ENCODE measurements at regions not wholly inside any gene's neighbourhood (a gene's known extent, or its start where the extent isn't known, plus 50 kb on each side); places are given as distances from the start of the nearest gene placed in this dataset.
"Not testable (repeated sequence)": the region's sequence is repeated elsewhere in the genome, so short reads cannot be mapped to it uniquely, and the experiment has no call there.

- H3K27ac Mint-ChIP-seq = no peak overlapping the region
- H3K36me3 Mint-ChIP-seq (ENCODE audit: low read depth) = no peaks in the 10 kb centered on the region
- ATAC-seq (replicated peaks) = no peak
- no peak overlapping the region for H3K4me3 Mint-ChIP-seq
- H3K9me3 Mint-ChIP-seq = peaks cover 4% of the 10 kb centered on the region
- H3K27me3 Mint-ChIP-seq = peaks cover 7% of the 10 kb centered on the region
- no peaks in the 10 kb centered on the region for H3K4me1 Mint-ChIP-seq
Observed at GRCh38 chr12:25615119-25615518, 62.0 kb upstream of the LMNTD1 start.

GRCh38 chr12:25616286-25616685, 63.2 kb upstream of the LMNTD1 start:
- peaks cover 3% of the 10 kb centered on the region for H3K27me3 Mint-ChIP-seq
- H3K4me3 Mint-ChIP-seq = no peak overlapping the region
- no peaks in the 10 kb centered on the region for H3K4me1 Mint-ChIP-seq
- no peak overlapping the region for H3K27ac Mint-ChIP-seq
- peaks cover 4% of the 10 kb centered on the region for H3K9me3 Mint-ChIP-seq
- no peak for ATAC-seq (replicated peaks)
- no peaks in the 10 kb centered on the region for H3K36me3 Mint-ChIP-seq (ENCODE audit: low read depth)

GRCh38 chr12:25617991-25618390, 64.9 kb upstream of the LMNTD1 start:
- Mint-ChIP-seq H3K27me3 (peaks cover 3% of the 10 kb centered on the region), H3K4me3 (no peak overlapping the region), H3K36me3 (ENCODE audit: low read depth) (no peaks in the 10 kb centered on the region), H3K27ac (no peak overlapping the region), H3K4me1 (no peaks in the 10 kb centered on the region), H3K9me3 (peaks cover 4% of the 10 kb centered on the region)
- no peak for ATAC-seq (replicated peaks)

- no peak for ATAC-seq (replicated peaks)
- no peaks in the 10 kb centered on the region for H3K4me1 Mint-ChIP-seq
- H3K9me3 Mint-ChIP-seq = peaks cover 3% of the 10 kb centered on the region
Observed at GRCh38 chr12:25623816-25624215, 70.7 kb upstream of the LMNTD1 start.

GRCh38 chr12:25625146-25625545, 72.1 kb upstream of the LMNTD1 start:
- Mint-ChIP-seq H3K27ac (no peak overlapping the region), H3K36me3 (ENCODE audit: low read depth) (no peaks in the 10 kb centered on the region), H3K27me3 (no peaks in the 10 kb centered on the region), H3K4me1 (no peaks in the 10 kb centered on the region), H3K4me3 (no peak overlapping the region), H3K9me3 (peaks cover 9% of the 10 kb centered on the region)
- ATAC-seq (replicated peaks) = no peak

More at GRCh38 chr12:25623816-25624215, 70.7 kb upstream of the LMNTD1 start:
- Mint-ChIP-seq H3K36me3 (ENCODE audit: low read depth) (no peaks in the 10 kb centered on the region), H3K4me3 (no peak overlapping the region), H3K27ac (no peak overlapping the region), H3K27me3 (no peaks in the 10 kb centered on the region)

- no peaks in the 10 kb centered on the region for H3K36me3 Mint-ChIP-seq (ENCODE audit: low read depth)
- H3K9me3 Mint-ChIP-seq = peaks cover 10% of the 10 kb centered on the region
- H3K4me1 Mint-ChIP-seq = no peaks in the 10 kb centered on the region
- no peak overlapping the region for H3K27ac Mint-ChIP-seq
- ATAC-seq (replicated peaks) = no peak
- peaks cover 3% of the 10 kb centered on the region for H3K27me3 Mint-ChIP-seq
- no peak overlapping the region for H3K4me3 Mint-ChIP-seq
Observed at GRCh38 chr12:25629341-25629740, 76.3 kb upstream of the LMNTD1 start.

GRCh38 chr12:25630735-25631515, 77.8 kb upstream of the LMNTD1 start:
- H3K4me3 Mint-ChIP-seq, H3K27ac Mint-ChIP-seq: not testable (repeated sequence)

GRCh38 chr12:25633149-25633548, 80.1 kb upstream of the LMNTD1 start:
- H3K36me3 Mint-ChIP-seq (ENCODE audit: low read depth); H3K27me3 Mint-ChIP-seq; H3K4me3 Mint-ChIP-seq; H3K4me1 Mint-ChIP-seq; ATAC-seq (replicated peaks); H3K27ac Mint-ChIP-seq; H3K9me3 Mint-ChIP-seq: not testable (repeated sequence)

More at GRCh38 chr12:25630735-25631515, 77.8 kb upstream of the LMNTD1 start:
- H3K36me3 Mint-ChIP-seq (ENCODE audit: low read depth); H3K9me3 Mint-ChIP-seq; ATAC-seq (replicated peaks); H3K27me3 Mint-ChIP-seq; H3K4me1 Mint-ChIP-seq: not testable (repeated sequence)

GRCh38 chr12:25637752-25638151, 84.7 kb upstream of the LMNTD1 start:
- H3K9me3 Mint-ChIP-seq = peaks cover 4% of the 10 kb centered on the region
- no peak overlapping the region for H3K27ac Mint-ChIP-seq
- H3K36me3 Mint-ChIP-seq (ENCODE audit: low read depth) = no peaks in the 10 kb centered on the region
- H3K27me3 Mint-ChIP-seq = no peaks in the 10 kb centered on the region
- no peak for ATAC-seq (replicated peaks)
- no peaks in the 10 kb centered on the region for H3K4me1 Mint-ChIP-seq
- H3K4me3 Mint-ChIP-seq = no peak overlapping the region

GRCh38 chr12:25639406-25639805, 86.3 kb upstream of the LMNTD1 start:
- H3K27ac Mint-ChIP-seq = no peak overlapping the region
- H3K4me3 Mint-ChIP-seq = no peak overlapping the region
- no peaks in the 10 kb centered on the region for H3K27me3 Mint-ChIP-seq
- ATAC-seq (replicated peaks) = no peak
- H3K4me1 Mint-ChIP-seq = no peaks in the 10 kb centered on the region
- no peaks in the 10 kb centered on the region for H3K36me3 Mint-ChIP-seq (ENCODE audit: low read depth)
- peaks cover 4% of the 10 kb centered on the region for H3K9me3 Mint-ChIP-seq

GRCh38 chr12:25644979-25645378, 91.9 kb upstream of the LMNTD1 start:
- H3K4me1 Mint-ChIP-seq = no peaks in the 10 kb centered on the region
- ATAC-seq (replicated peaks) = no peak
- no peak overlapping the region for H3K27ac Mint-ChIP-seq
- no peaks in the 10 kb centered on the region for H3K36me3 Mint-ChIP-seq (ENCODE audit: low read depth)
- H3K4me3 Mint-ChIP-seq = no peak overlapping the region
- no peaks in the 10 kb centered on the region for H3K27me3 Mint-ChIP-seq
- peaks cover under 1% of the 10 kb centered on the region for H3K9me3 Mint-ChIP-seq

- no peak for ATAC-seq (replicated peaks)
- Mint-ChIP-seq H3K27me3 (no peaks in the 10 kb centered on the region), H3K36me3 (ENCODE audit: low read depth) (no peaks in the 10 kb centered on the region), H3K9me3 (no peaks in the 10 kb centered on the region), H3K4me3 (no peak overlapping the region), H3K27ac (no peak overlapping the region), H3K4me1 (no peaks in the 10 kb centered on the region)
Observed at GRCh38 chr12:25645427-25645826, 92.3 kb upstream of the LMNTD1 start.

GRCh38 chr12:25651931-25652330, 98.8 kb upstream of the LMNTD1 start:
- Mint-ChIP-seq H3K27ac (no peak overlapping the region), H3K4me1 (no peaks in the 10 kb centered on the region), H3K4me3 (no peak overlapping the region), H3K9me3 (no peaks in the 10 kb centered on the region), H3K27me3 (peaks cover 9% of the 10 kb centered on the region), H3K36me3 (ENCODE audit: low read depth) (no peaks in the 10 kb centered on the region)
- no peak for ATAC-seq (replicated peaks)

GRCh38 chr12:25652371-25652770, 99.3 kb upstream of the LMNTD1 start:
- Mint-ChIP-seq H3K36me3 (ENCODE audit: low read depth) (no peaks in the 10 kb centered on the region), H3K9me3 (no peaks in the 10 kb centered on the region), H3K4me1 (no peaks in the 10 kb centered on the region), H3K4me3 (no peak overlapping the region), H3K27ac (no peak overlapping the region), H3K27me3 (peaks cover 9% of the 10 kb centered on the region)
- no peak for ATAC-seq (replicated peaks)

- H3K4me1 Mint-ChIP-seq = no peaks in the 10 kb centered on the region
- no peaks in the 10 kb centered on the region for H3K9me3 Mint-ChIP-seq
- H3K4me3 Mint-ChIP-seq = no peak overlapping the region
- peaks cover 9% of the 10 kb centered on the region for H3K27me3 Mint-ChIP-seq
- no peak overlapping the region for H3K27ac Mint-ChIP-seq
- H3K36me3 Mint-ChIP-seq (ENCODE audit: low read depth) = no peaks in the 10 kb centered on the region
- no peak for ATAC-seq (replicated peaks)
Observed at GRCh38 chr12:25653487-25654175, 100.5 kb upstream of the LMNTD1 start.
